ENCODE measurements at regions not wholly inside any gene's neighbourhood (a gene's known extent, or its start where the extent isn't known, plus 50 kb on each side); places are given as distances from the start of the nearest gene placed in this dataset.

GRCh38 chr3:106114220-106114619 lies 245.4 kb upstream of the CBLB start:
- no peak for DNase-seq (ENCODE audit: low spot score)
- H3K27me3 Mint-ChIP-seq (ENCODE audit: low read depth): no peaks in the 10 kb centered on the region
- H3K4me3 Mint-ChIP-seq (ENCODE audit: unreplicated experiment): no peak overlapping the region
- H3K9me3 Mint-ChIP-seq (ENCODE audit: low read depth): no peaks in the 10 kb centered on the region
- peaks cover 4% of the 10 kb centered on the region for H3K4me1 Mint-ChIP-seq (ENCODE audit: low read depth)
- no peak for TF ChIP-seq CTCF (IDR thresholded peaks at IDR 0.05)
- H3K27ac Mint-ChIP-seq (ENCODE audit: unreplicated experiment): no peak overlapping the region
- no peaks in the 10 kb centered on the region for H3K36me3 Mint-ChIP-seq (ENCODE audit: low read depth)

- H3K36me3 Mint-ChIP-seq (ENCODE audit: low read depth): no peaks in the 10 kb centered on the region
- DNase-seq (ENCODE audit: low spot score): no peak
- H3K9me3 Mint-ChIP-seq (ENCODE audit: low read depth): no peaks in the 10 kb centered on the region
- H3K27ac Mint-ChIP-seq (ENCODE audit: unreplicated experiment): no peak overlapping the region
- no peak overlapping the region for H3K4me3 Mint-ChIP-seq (ENCODE audit: unreplicated experiment)
- no peak for TF ChIP-seq CTCF (IDR thresholded peaks at IDR 0.05)
- no peaks in the 10 kb centered on the region for H3K27me3 Mint-ChIP-seq (ENCODE audit: low read depth)
- peaks cover 10% of the 10 kb centered on the region for H3K4me1 Mint-ChIP-seq (ENCODE audit: low read depth)
Observed at GRCh38 chr3:106114848-106115247, 246.0 kb upstream of the CBLB start.

GRCh38 chr3:106115557-106115956 lies 246.7 kb upstream of the CBLB start:
- H3K27me3 Mint-ChIP-seq (ENCODE audit: low read depth): no peaks in the 10 kb centered on the region
- DNase-seq (ENCODE audit: low spot score): no peak
- H3K4me3 Mint-ChIP-seq (ENCODE audit: unreplicated experiment): no peak overlapping the region
- H3K36me3 Mint-ChIP-seq (ENCODE audit: low read depth): no peaks in the 10 kb centered on the region
- H3K27ac Mint-ChIP-seq (ENCODE audit: unreplicated experiment): no peak overlapping the region
- H3K9me3 Mint-ChIP-seq (ENCODE audit: low read depth): no peaks in the 10 kb centered on the region
- no peak for TF ChIP-seq CTCF (IDR thresholded peaks at IDR 0.05)
- H3K4me1 Mint-ChIP-seq (ENCODE audit: low read depth): peaks cover 12% of the 10 kb centered on the region

GRCh38 chr3:106116733-106117489 lies 248.1 kb upstream of the CBLB start:
- peaks cover 15% of the 10 kb centered on the region for H3K4me1 Mint-ChIP-seq (ENCODE audit: low read depth)
- no peak overlapping the region for H3K27ac Mint-ChIP-seq (ENCODE audit: unreplicated experiment)
- no peak for TF ChIP-seq CTCF (IDR thresholded peaks at IDR 0.05)
- H3K4me3 Mint-ChIP-seq (ENCODE audit: unreplicated experiment): no peak overlapping the region
- no peaks in the 10 kb centered on the region for H3K27me3 Mint-ChIP-seq (ENCODE audit: low read depth)
- H3K36me3 Mint-ChIP-seq (ENCODE audit: low read depth): no peaks in the 10 kb centered on the region
- no peak for DNase-seq (ENCODE audit: low spot score)
- no peaks in the 10 kb centered on the region for H3K9me3 Mint-ChIP-seq (ENCODE audit: low read depth)

- no peaks in the 10 kb centered on the region for H3K9me3 Mint-ChIP-seq (ENCODE audit: low read depth)
- no peak for TF ChIP-seq CTCF (IDR thresholded peaks at IDR 0.05)
- peaks cover 15% of the 10 kb centered on the region for H3K4me1 Mint-ChIP-seq (ENCODE audit: low read depth)
- no peaks in the 10 kb centered on the region for H3K27me3 Mint-ChIP-seq (ENCODE audit: low read depth)
- no peak overlapping the region for H3K27ac Mint-ChIP-seq (ENCODE audit: unreplicated experiment)
- DNase-seq (ENCODE audit: low spot score): no peak
- H3K36me3 Mint-ChIP-seq (ENCODE audit: low read depth): no peaks in the 10 kb centered on the region
- no peak overlapping the region for H3K4me3 Mint-ChIP-seq (ENCODE audit: unreplicated experiment)
Observed at GRCh38 chr3:106117490-106117858, 248.7 kb upstream of the CBLB start.

All from chondrocyte (in vitro differentiated cells).